PC-3 (cell line): ENCODE measurements at regions not wholly inside any gene's neighbourhood (a gene's known extent, or its start where the extent isn't known, plus 50 kb on each side); places are given as distances from the start of the nearest gene placed in this dataset.
A peak's percentile ranks its signal among the peaks of the same experiment; 100 is the strongest.

Experiments used
- ATAC-seq: fragments of 200-7000 bp; cut with Tn5 transposase; 2 replicates; pipeline ENCODE4 v1.9.1; 2020; ENCODE audit warnings: mild to moderate bottlenecking, moderate library complexity
- BruUV-seq: library from RNA; stranded (reverse); fragments of 400-500 nt; replicated peaks from 2 replicates; lab custom pipeline; 2021; lab: Mats Ljungman, UMichigan
- CTCF ChIA-PET: fragments of 300-600 bp; sonication (Branson Sonifier 250); formaldehyde crosslinking; loops from one replicate; lab custom pipeline; 2022; ENCODE audit warnings: antibody characterized with exemption; lab: Charles Lee
- POLR2A ChIA-PET: fragments of 300-600 bp; sonication (Branson Sonifier 250); formaldehyde crosslinking; loops from one replicate; lab custom pipeline; 2022; ENCODE audit warnings: antibody characterized with exemption; ENCODE audit not compliant: unreplicated experiment; lab: Charles Lee
- DNase-seq: peaks from one replicate; pipeline ENCODE4 v3.0.0-alpha.2; 2015
- H2AFZ ChIP-seq: fragments of 300-600 bp; sonication (generic); 2 replicates; pipeline ENCODE4 v1.6.0; 2016; ENCODE audit warnings: antibody characterized with exemption, low read length
- H3F3A ChIP-seq: fragments of 300-600 bp; sonication (generic); one replicate; pipeline ENCODE4 v1.6.0; 2017; ENCODE audit warnings: antibody characterized with exemption, low read length, control low read depth, mild to moderate bottlenecking; ENCODE audit not compliant: unreplicated experiment
- H3K27ac ChIP-seq: fragments of 300-600 bp; sonication (generic); 2 replicates; pipeline ENCODE4 v1.5.1; 2016; ENCODE audit warnings: mild to moderate bottlenecking, low read length
- H3K27me3 ChIP-seq: fragments of 300-600 bp; sonication (generic); 2 replicates; pipeline ENCODE4 v1.6.1; 2016; ENCODE audit warnings: low read length, mixed read lengths
- H3K36me3 ChIP-seq: fragments of 300-600 bp; sonication (generic); 2 replicates; pipeline ENCODE4 v1.6.1; 2016; ENCODE audit warnings: low read depth, mixed run types, low read length, mixed read lengths
- H3K4me1 ChIP-seq: fragments of 300-600 bp; sonication (generic); 2 replicates; pipeline ENCODE4 v1.5.1; 2016; ENCODE audit warnings: low read length; ENCODE audit not compliant: insufficient read depth
- H3K4me2 ChIP-seq: fragments of 300-600 bp; sonication (generic); 2 replicates; pipeline ENCODE4 v1.6.0; 2016; ENCODE audit warnings: low read length
- H3K4me3 ChIP-seq: fragments of 300-600 bp; sonication (generic); 2 replicates; pipeline ENCODE4 v1.5.1; 2016; ENCODE audit warnings: mild to moderate bottlenecking, low read length, mixed read lengths
- H3K79me2 ChIP-seq: fragments of 300-600 bp; sonication (generic); 2 replicates; pipeline ENCODE4 v1.6.1; 2017; ENCODE audit warnings: low read length, mixed read lengths
- H3K9ac ChIP-seq: fragments of 300-600 bp; sonication (generic); 2 replicates; pipeline ENCODE4 v1.6.0; 2016; ENCODE audit warnings: mild to moderate bottlenecking, low read length
- H3K9me2 ChIP-seq: fragments of 300-600 bp; sonication (generic); replicated peaks from 2 replicates; pipeline ENCODE4 v1.6.1; 2016; ENCODE audit warnings: mixed run types, low read length, mixed read lengths
- H3K9me3 ChIP-seq: fragments of 300-600 bp; sonication (generic); 2 replicates; pipeline ENCODE4 v1.6.1; 2016; ENCODE audit warnings: low read length, mixed read lengths
- H4K20me1 ChIP-seq: fragments of 300-600 bp; sonication (generic); 2 replicates; pipeline ENCODE4 v1.6.1; 2016; ENCODE audit warnings: low read length, mixed read lengths
- EZH2 ChIP-seq: fragments of 300-600 bp; sonication (generic); IDR thresholded peaks from one replicate; pipeline ENCODE4 v1.6.1; 2017; ENCODE audit warnings: antibody characterized with exemption, mild to moderate bottlenecking, low read length; ENCODE audit not compliant: unreplicated experiment
- EZH2phosphoT487 ChIP-seq: fragments of 300-600 bp; sonication (generic); IDR thresholded peaks from 2 replicates; pipeline ENCODE4 v1.6.1; 2018; ENCODE audit warnings: mild to moderate bottlenecking, antibody characterized with exemption, low read length, borderline replicate concordance
- intact Hi-C: fragments of 100-400 bp; cut with micrococcal nuclease; formaldehyde crosslinking; loops from 2 replicates; pipeline ENCODE4 v1.9.0; 2023
- TF ChIP-seq, protein P1 (sequence below): fragments of 300-600 bp; sonication (generic); conservative IDR thresholded peaks from 2 replicates; pipeline ENCODE4 v1.5.1; 2017; ENCODE audit warnings: antibody characterized with exemption, low read depth, mild to moderate bottlenecking, low read length

DNA sequence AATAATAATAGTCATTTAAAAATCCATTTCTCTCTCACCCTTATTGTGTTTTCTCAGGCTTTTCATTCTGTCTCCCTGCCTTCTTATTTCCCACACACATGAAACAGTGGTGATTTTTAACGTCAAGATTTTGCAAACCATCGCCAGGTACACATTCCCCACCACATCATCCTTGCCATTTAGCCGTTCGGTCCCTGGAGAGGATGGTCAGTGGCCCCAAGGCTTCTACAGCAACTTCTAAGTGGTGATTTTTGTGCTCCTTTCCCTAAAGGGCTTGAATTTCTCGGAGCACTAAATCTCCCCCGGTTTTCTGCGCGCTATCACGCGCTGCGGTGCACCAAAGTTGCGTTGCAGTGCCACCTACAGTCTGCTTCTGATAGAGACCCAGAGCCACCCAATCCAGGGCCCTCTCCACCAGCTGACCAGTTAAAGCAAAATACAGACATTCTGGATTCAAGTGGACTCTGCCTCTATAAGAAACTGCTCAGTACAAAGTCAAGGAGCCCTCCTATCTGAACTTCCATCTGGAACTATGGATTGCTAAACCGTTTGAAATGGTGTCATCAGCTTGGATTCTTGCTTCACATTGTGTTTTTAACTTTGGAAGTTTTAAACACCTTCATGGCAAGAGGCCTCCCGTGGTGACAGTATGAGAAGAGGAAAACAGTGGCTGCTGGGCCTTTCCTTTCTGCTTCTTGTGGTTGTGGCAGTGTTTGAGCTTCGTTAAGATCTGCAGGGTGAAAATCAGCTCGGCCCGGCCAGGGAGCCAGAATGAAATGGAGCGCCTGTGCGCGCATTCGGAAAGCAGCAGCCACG, 234.0 kb downstream of the SPTSSA start:
- intact Hi-C loops: loop anchor here (1.0 to 5.0 kb wide), 5 partner anchors 73 to 1651 kb away; no protein-coding TSS in a partner anchor
- no peaks in the 10 kb centered on the region for H3K79me2 ChIP-seq
- H3K4me2 ChIP-seq: peak overlapping the region; percentile 79
- no peaks in the 10 kb centered on the region for H4K20me1 ChIP-seq
- H3K36me3 ChIP-seq: no peaks in the 10 kb centered on the region
- no peaks in the 10 kb centered on the region for H3K27me3 ChIP-seq
- peak; percentile 81 for DNase-seq
- no peak overlapping the region for H3K9ac ChIP-seq
- TF ChIP-seq EZH2phosphoT487: no peak
- TF ChIP-seq, protein P1, sequence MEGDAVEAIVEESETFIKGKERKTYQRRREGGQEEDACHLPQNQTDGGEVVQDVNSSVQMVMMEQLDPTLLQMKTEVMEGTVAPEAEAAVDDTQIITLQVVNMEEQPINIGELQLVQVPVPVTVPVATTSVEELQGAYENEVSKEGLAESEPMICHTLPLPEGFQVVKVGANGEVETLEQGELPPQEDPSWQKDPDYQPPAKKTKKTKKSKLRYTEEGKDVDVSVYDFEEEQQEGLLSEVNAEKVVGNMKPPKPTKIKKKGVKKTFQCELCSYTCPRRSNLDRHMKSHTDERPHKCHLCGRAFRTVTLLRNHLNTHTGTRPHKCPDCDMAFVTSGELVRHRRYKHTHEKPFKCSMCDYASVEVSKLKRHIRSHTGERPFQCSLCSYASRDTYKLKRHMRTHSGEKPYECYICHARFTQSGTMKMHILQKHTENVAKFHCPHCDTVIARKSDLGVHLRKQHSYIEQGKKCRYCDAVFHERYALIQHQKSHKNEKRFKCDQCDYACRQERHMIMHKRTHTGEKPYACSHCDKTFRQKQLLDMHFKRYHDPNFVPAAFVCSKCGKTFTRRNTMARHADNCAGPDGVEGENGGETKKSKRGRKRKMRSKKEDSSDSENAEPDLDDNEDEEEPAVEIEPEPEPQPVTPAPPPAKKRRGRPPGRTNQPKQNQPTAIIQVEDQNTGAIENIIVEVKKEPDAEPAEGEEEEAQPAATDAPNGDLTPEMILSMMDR: peak; percentile 91
- no peak for TF ChIP-seq EZH2
- ChIA-PET POLR2A (no interaction called here), CTCF (interaction anchor here (0.5 to 1.2 kb wide), 3 partner anchors 73 to 378 kb away, joined by 3 to 4 read pairs (median 3); no protein-coding TSS in a partner anchor)
- peak overlapping the region; percentile 77 for H2AFZ ChIP-seq
- no peaks in the 10 kb centered on the region for H3K9me2 ChIP-seq
- H3K4me1 ChIP-seq: peaks cover 14% of the 10 kb centered on the region
- no peak overlapping the region for H3K27ac ChIP-seq
- ATAC-seq: peak; percentile 99
- H3F3A ChIP-seq: no peaks in the 10 kb centered on the region
- H3K4me3 ChIP-seq: peak overlapping the region; percentile 52
- no TSS peak for BruUV-seq
- H3K9me3 ChIP-seq: no peaks in the 10 kb centered on the region

DNA sequence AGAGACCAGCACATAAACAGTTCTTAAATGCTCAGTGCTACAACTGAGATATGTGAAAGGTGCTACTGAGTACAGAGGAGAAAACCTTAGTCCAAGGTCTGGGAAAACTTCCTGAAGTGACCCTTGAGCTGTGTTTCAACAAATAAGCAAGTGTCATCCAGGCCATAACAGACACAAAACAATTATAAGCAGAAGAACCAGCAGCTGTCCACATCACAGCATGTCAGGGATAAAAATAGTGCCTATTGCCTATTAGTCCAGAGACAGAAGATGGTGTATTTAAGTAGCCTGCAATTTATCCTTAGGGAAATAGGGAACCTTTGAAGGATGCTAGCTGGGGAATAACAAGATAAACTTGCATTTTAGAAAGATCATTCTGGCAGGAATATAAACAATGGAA, 237.8 kb downstream of the SPTSSA start:
- H3K9me3 ChIP-seq: no peaks in the 10 kb centered on the region
- no peak for DNase-seq
- TF ChIP-seq, protein P1: no peak
- TF ChIP-seq EZH2 (no peak), EZH2phosphoT487 (no peak)
- H4K20me1 ChIP-seq: no peaks in the 10 kb centered on the region
- no TSS peak for BruUV-seq
- H3K9ac ChIP-seq: no peak overlapping the region
- H3K36me3 ChIP-seq: no peaks in the 10 kb centered on the region
- H3F3A ChIP-seq: no peaks in the 10 kb centered on the region
- H3K79me2 ChIP-seq: no peaks in the 10 kb centered on the region
- H2AFZ ChIP-seq: no peak overlapping the region
- H3K27me3 ChIP-seq: no peaks in the 10 kb centered on the region
- no peak for ATAC-seq
- H3K4me3 ChIP-seq: no peak overlapping the region
- POLR2A ChIA-PET: no interaction called here
- CTCF ChIA-PET: no interaction called here
- intact Hi-C loops: no loop called here
- H3K9me2 ChIP-seq: no peaks in the 10 kb centered on the region
- H3K4me2 ChIP-seq: no peak overlapping the region
- no peak overlapping the region for H3K27ac ChIP-seq
- peaks cover 27% of the 10 kb centered on the region for H3K4me1 ChIP-seq
